ENCODE measurements at regions not wholly inside any gene's neighbourhood (a gene's known extent, or its start where the extent isn't known, plus 50 kb on each side); places are given as distances from the start of the nearest gene placed in this dataset.

GRCh38 chr12:92259291-92259690 lies 113.6 kb upstream of the BTG1 start:
- ATAC-seq, result no peak

GRCh38 chr12:92257261-92257660 lies 111.6 kb upstream of the BTG1 start:
- no peak for ATAC-seq
- TF ChIP-seq CSDC2 (CRISPR knock-in tag; IDR thresholded peaks at IDR 0.05), result no peak
- no peak for TF ChIP-seq ESRRG (CRISPR knock-in tag; IDR thresholded peaks at IDR 0.05)
- no peak for TF ChIP-seq ZC3H10 (CRISPR knock-in tag; IDR thresholded peaks at IDR 0.05)
- TF ChIP-seq ZFP3 (CRISPR knock-in tag; IDR thresholded peaks at IDR 0.05), result no peak

More at GRCh38 chr12:92259291-92259690, 113.6 kb upstream of the BTG1 start:
- TF ChIP-seq SNAI2 (CRISPR knock-in tag; IDR thresholded peaks at IDR 0.05) (no peak), RARB (CRISPR knock-in tag; IDR thresholded peaks at IDR 0.05) (no peak), ZC3H10 (CRISPR knock-in tag; IDR thresholded peaks at IDR 0.05) (no peak), PATZ1 (CRISPR knock-in tag; IDR thresholded peaks at IDR 0.05; ENCODE audit: borderline replicate concordance) (no peak), PPARA (CRISPR knock-in tag; IDR thresholded peaks at IDR 0.05; ENCODE audit: borderline replicate concordance) (no peak), ZFP3 (CRISPR knock-in tag; IDR thresholded peaks at IDR 0.05) (no peak), ESRRG (CRISPR knock-in tag; IDR thresholded peaks at IDR 0.05) (no peak), CSRNP3 (CRISPR knock-in tag; IDR thresholded peaks at IDR 0.05) (no peak), POU6F1 (CRISPR knock-in tag; IDR thresholded peaks at IDR 0.05; ENCODE audit: borderline replicate concordance, low read depth) (no peak)

GRCh38 chr12:92255741-92256140 lies 110.1 kb upstream of the BTG1 start:
- ATAC-seq, result no peak

GRCh38 chr12:92253301-92253700 lies 107.7 kb upstream of the BTG1 start:
- ATAC-seq, result no peak
- TF ChIP-seq CSDC2 (CRISPR knock-in tag; IDR thresholded peaks at IDR 0.05) (no peak), RARB (CRISPR knock-in tag; IDR thresholded peaks at IDR 0.05) (no peak), ZC3H10 (CRISPR knock-in tag; IDR thresholded peaks at IDR 0.05) (no peak), SNAI2 (CRISPR knock-in tag; IDR thresholded peaks at IDR 0.05) (no peak), PATZ1 (CRISPR knock-in tag; IDR thresholded peaks at IDR 0.05; ENCODE audit: borderline replicate concordance) (no peak), ZNF565 (CRISPR knock-in tag; conservative IDR thresholded peaks at IDR 0.05; ENCODE audit: low read depth) (no peak), ZFP30 (CRISPR knock-in tag; IDR thresholded peaks at IDR 0.05) (no peak), TCF4 (CRISPR knock-in tag; IDR thresholded peaks at IDR 0.05; ENCODE audit: borderline replicate concordance) (no peak), TOX (CRISPR knock-in tag; IDR thresholded peaks at IDR 0.05; ENCODE audit: borderline replicate concordance) (no peak), ISL1 (CRISPR knock-in tag; IDR thresholded peaks at IDR 0.05) (no peak), ARNTL (CRISPR knock-in tag; IDR thresholded peaks at IDR 0.05; ENCODE audit: borderline replicate concordance, low read depth) (no peak), ZNF70 (CRISPR knock-in tag; IDR thresholded peaks at IDR 0.05) (no peak)

More at GRCh38 chr12:92255741-92256140, 110.1 kb upstream of the BTG1 start:
- TF ChIP-seq CSDC2 (CRISPR knock-in tag; IDR thresholded peaks at IDR 0.05) (no peak), ARNTL (CRISPR knock-in tag; IDR thresholded peaks at IDR 0.05; ENCODE audit: borderline replicate concordance, low read depth) (no peak), ZNF565 (CRISPR knock-in tag; conservative IDR thresholded peaks at IDR 0.05; ENCODE audit: low read depth) (no peak), BACH2 (CRISPR knock-in tag; IDR thresholded peaks at IDR 0.05; ENCODE audit: borderline replicate concordance) (no peak), ZC3H10 (CRISPR knock-in tag; IDR thresholded peaks at IDR 0.05) (no peak), ZNF8 (CRISPR knock-in tag; IDR thresholded peaks at IDR 0.05) (no peak), GLIS3 (CRISPR knock-in tag; IDR thresholded peaks at IDR 0.05) (no peak), ISL1 (CRISPR knock-in tag; IDR thresholded peaks at IDR 0.05) (no peak), ZNF70 (CRISPR knock-in tag; IDR thresholded peaks at IDR 0.05) (no peak), TCF4 (CRISPR knock-in tag; IDR thresholded peaks at IDR 0.05; ENCODE audit: borderline replicate concordance) (no peak), SNAI2 (CRISPR knock-in tag; IDR thresholded peaks at IDR 0.05) (no peak), PATZ1 (CRISPR knock-in tag; IDR thresholded peaks at IDR 0.05; ENCODE audit: borderline replicate concordance) (no peak), ZFP3 (CRISPR knock-in tag; IDR thresholded peaks at IDR 0.05) (no peak)

Measured in SK-N-SH treated with all-trans-retinoic acid at 6 μM for 48 hours (cell line).